SU-DHL-6 (cell line): ENCODE measurements at regions not wholly inside any gene's neighbourhood (a gene's known extent, or its start where the extent isn't known, plus 50 kb on each side); places are given as distances from the start of the nearest gene placed in this dataset.

Source experiments
- H2AFZ ChIP-seq: fragments of 200-600 bp; sonication (generic); 2 replicates; pipeline ENCODE4 v1.6.1; 2014; ENCODE audit warnings: low read depth, mild to moderate bottlenecking, moderate library complexity, mixed read lengths, antibody characterized with exemption, low read length; ENCODE audit not compliant: severe bottlenecking
- H3F3A ChIP-seq: fragments of 200-600 bp; shearing (Covaris generic); 2 replicates; pipeline ENCODE4 v1.6.0; 2016; ENCODE audit warnings: antibody characterized with exemption, mild to moderate bottlenecking; ENCODE audit not compliant: insufficient read depth
- H3K27ac ChIP-seq: fragments of 200-600 bp; sonication (generic); 2 replicates; pipeline ENCODE4 v1.5.1; 2016; ENCODE audit warnings: low read depth, mild to moderate bottlenecking, low read length, moderate library complexity, mixed read lengths
- H3K27me3 ChIP-seq: fragments of 200-600 bp; sonication (generic), shearing (Covaris generic); 2 replicates; pipeline ENCODE4 v1.6.0; 2014; ENCODE audit warnings: mild to moderate bottlenecking, low read length
- H3K36me3 ChIP-seq: fragments of 200-600 bp; sonication (generic); 2 replicates; pipeline ENCODE4 v1.6.1; 2014; ENCODE audit warnings: mild to moderate bottlenecking, low read length, mixed read lengths
- H3K4me2 ChIP-seq: fragments of 300-600, 200-600 bp; shearing (Covaris generic), sonication (generic); 2 replicates; pipeline ENCODE4 v1.6.0; 2014; ENCODE audit warnings: low read length, low read depth, mild to moderate bottlenecking; ENCODE audit not compliant: poor library complexity, severe bottlenecking
- H3K4me3 ChIP-seq: fragments of 200-600 bp; sonication (generic); 2 replicates; pipeline ENCODE4 v1.5.1; 2014; ENCODE audit warnings: antibody characterized with exemption, low read length, mild to moderate bottlenecking, mixed read lengths; ENCODE audit not compliant: insufficient read depth, poor library complexity, severe bottlenecking
- H3K79me2 ChIP-seq: fragments of 200-600 bp; sonication (generic); 2 replicates; pipeline ENCODE4 v1.6.1; 2014; ENCODE audit warnings: mild to moderate bottlenecking, low read length, moderate library complexity; ENCODE audit not compliant: insufficient read depth
- H3K9ac ChIP-seq: fragments of 200-600 bp; sonication (generic); 2 replicates; pipeline ENCODE4 v1.7.0; 2014; ENCODE audit warnings: mild to moderate bottlenecking, low read length
- H3K9me2 ChIP-seq: fragments of 200-600 bp; sonication (generic); replicated peaks from 2 replicates; pipeline ENCODE4 v1.6.1; 2014; ENCODE audit warnings: low read length; ENCODE audit not compliant: insufficient read depth
- H3K9me3 ChIP-seq: fragments of 200-600 bp; sonication (generic); 2 replicates; pipeline ENCODE4 v1.6.1; 2014; ENCODE audit warnings: low read length, mixed read lengths; ENCODE audit not compliant: insufficient read depth
- H4K20me1 ChIP-seq: fragments of 200-600 bp; sonication (generic); 2 replicates; pipeline ENCODE4 v1.6.1; 2014; ENCODE audit warnings: low read depth, mild to moderate bottlenecking, antibody characterized with exemption, low read length, moderate library complexity, mixed read lengths
- CTCF ChIP-seq: fragments of 200-600 bp; sonication (generic); IDR thresholded peaks from one replicate; pipeline ENCODE4 v1.5.1; 2017; ENCODE audit warnings: antibody characterized with exemption, mild to moderate bottlenecking, low read length, moderate library complexity; ENCODE audit not compliant: insufficient read depth, poor library complexity, severe bottlenecking
- EZH2phosphoT487 ChIP-seq: fragments of 200-600 bp; sonication (generic), shearing (Covaris generic); conservative IDR thresholded peaks from 2 replicates; pipeline ENCODE4 v1.6.1; 2018; ENCODE audit warnings: mild to moderate bottlenecking, antibody characterized with exemption, low read length, moderate library complexity, mixed read lengths

- no peaks in the 10 kb centered on the region for H3F3A ChIP-seq
- H2AFZ ChIP-seq, result no peak overlapping the region
- H3K9me2 ChIP-seq, result no peaks in the 10 kb centered on the region
- H3K4me2 ChIP-seq, result no peak overlapping the region
- no peak overlapping the region for H3K4me3 ChIP-seq
- no peaks in the 10 kb centered on the region for H3K36me3 ChIP-seq
- no peaks in the 10 kb centered on the region for H4K20me1 ChIP-seq
- H3K79me2 ChIP-seq, result no peaks in the 10 kb centered on the region
- no peak overlapping the region for H3K9ac ChIP-seq
- TF ChIP-seq EZH2phosphoT487 (no peak), CTCF (no peak)
- H3K27ac ChIP-seq, result no peak overlapping the region
- no peaks in the 10 kb centered on the region for H3K27me3 ChIP-seq
- H3K9me3 ChIP-seq, result no peaks in the 10 kb centered on the region
Measured at GRCh38 chr20:48098099-48098498, 312.8 kb upstream of the SULF2 start.

GRCh38 chr20:48096957-48097890 is 311.9 kb upstream of the SULF2 start:
- H3K36me3 ChIP-seq, result no peaks in the 10 kb centered on the region
- H3K9me2 ChIP-seq, result no peaks in the 10 kb centered on the region
- TF ChIP-seq CTCF (no peak), EZH2phosphoT487 (no peak)
- no peaks in the 10 kb centered on the region for H3K27me3 ChIP-seq
- H3K4me3 ChIP-seq, result no peak overlapping the region
- H2AFZ ChIP-seq, result no peak overlapping the region
- H3K4me2 ChIP-seq, result no peak overlapping the region
- no peaks in the 10 kb centered on the region for H3K9me3 ChIP-seq
- H3K27ac ChIP-seq, result no peak overlapping the region
- no peaks in the 10 kb centered on the region for H4K20me1 ChIP-seq
- H3K79me2 ChIP-seq, result no peaks in the 10 kb centered on the region
- H3K9ac ChIP-seq, result no peak overlapping the region
- H3F3A ChIP-seq, result no peaks in the 10 kb centered on the region

DNA sequence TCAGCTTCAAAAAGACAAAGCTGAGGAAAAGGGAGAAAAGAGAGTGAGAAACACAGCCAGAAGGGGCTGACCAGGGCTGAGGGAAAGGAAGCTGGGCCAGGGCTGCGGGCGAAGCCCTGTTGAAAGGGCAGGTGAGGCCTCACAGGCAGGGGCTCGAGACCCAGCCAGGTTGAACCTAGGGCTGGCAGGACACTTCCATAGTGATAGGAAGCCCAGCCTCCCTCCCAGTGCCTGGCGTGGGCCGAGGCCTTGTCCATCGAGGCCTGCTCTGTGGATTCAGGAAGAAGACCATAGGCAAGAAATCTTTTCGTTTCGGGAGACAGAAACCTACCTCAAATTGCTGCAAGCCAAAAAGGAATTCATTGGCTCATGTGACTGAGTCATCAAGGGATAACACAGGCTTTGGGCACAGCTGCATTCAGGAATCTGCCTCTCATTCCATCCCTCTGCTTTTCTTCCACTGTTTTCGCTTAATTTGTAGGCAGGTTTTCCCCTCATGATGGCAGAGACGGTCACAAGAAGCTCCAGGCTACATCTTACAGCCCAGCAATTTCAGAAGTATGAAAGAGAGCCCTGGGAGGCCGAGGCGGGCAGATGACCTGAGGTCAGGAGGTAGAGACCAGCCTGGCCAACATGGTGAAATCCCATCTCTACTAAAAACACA is 311.1 kb upstream of the SULF2 start:
- H3K36me3 ChIP-seq, result no peaks in the 10 kb centered on the region
- no peaks in the 10 kb centered on the region for H3K9me3 ChIP-seq
- no peak overlapping the region for H2AFZ ChIP-seq
- no peak overlapping the region for H3K9ac ChIP-seq
- H4K20me1 ChIP-seq, result no peaks in the 10 kb centered on the region
- H3K4me2 ChIP-seq, result no peak overlapping the region
- no peaks in the 10 kb centered on the region for H3K27me3 ChIP-seq
- TF ChIP-seq EZH2phosphoT487 (no peak), CTCF (no peak)
- no peaks in the 10 kb centered on the region for H3F3A ChIP-seq
- H3K4me3 ChIP-seq, result no peak overlapping the region
- no peak overlapping the region for H3K27ac ChIP-seq
- no peaks in the 10 kb centered on the region for H3K79me2 ChIP-seq
- H3K9me2 ChIP-seq, result no peaks in the 10 kb centered on the region
